HG03378 (cell line): ENCODE measurements at regions not wholly inside any gene's neighbourhood (a gene's known extent, or its start where the extent isn't known, plus 50 kb on each side); places are given as distances from the start of the nearest gene placed in this dataset.
A peak's percentile ranks its signal among the peaks of the same experiment; 100 is the strongest.

Experiments used
- ATAC-seq: cut with Tn5 transposase; IDR thresholded peaks from one replicate; pipeline ENCODE4 v1.9.1; 2021; ENCODE audit warnings: mild to moderate bottlenecking, moderate library complexity; ENCODE audit not compliant: unreplicated experiment

DNA sequence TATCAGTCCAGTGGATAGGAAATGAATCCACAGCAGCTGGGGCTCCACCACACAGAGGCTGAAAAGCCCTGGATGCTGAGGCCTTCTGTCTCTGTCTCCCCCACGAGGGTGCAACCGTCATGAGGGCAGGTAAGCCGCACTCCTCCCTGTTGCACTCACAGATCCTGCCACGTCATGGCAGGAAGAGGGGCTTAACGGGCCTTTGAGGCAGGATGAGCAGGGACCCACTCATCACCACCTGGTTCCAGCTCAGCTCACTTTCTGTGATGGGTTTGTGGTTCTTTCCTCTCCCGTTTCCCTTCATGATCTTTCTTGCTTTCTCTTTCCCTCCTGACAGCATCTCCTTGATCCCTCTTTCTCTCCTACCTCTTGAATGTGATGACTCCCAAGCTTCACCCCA lies 575.2 kb downstream of the CCDC171 start:
- ATAC-seq: no peak

DNA sequence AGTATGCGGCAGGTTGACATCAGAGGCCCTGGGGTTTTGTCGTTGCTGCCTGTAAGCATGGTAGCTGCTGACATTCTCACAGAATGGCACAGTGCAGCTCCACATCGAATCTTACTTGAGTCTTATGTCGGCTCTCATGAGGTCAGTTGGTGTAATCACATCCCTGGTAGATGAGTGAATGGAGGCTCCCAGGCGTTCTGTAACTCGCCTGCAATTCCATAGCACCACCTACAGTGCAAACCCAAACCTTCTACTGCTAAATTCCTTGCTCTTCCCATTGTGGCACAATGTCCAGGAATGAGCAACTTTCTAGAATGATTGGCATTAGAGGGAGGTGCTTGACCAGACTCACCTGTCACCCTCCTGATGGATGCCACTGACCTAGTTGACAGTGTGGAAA lies 578.4 kb downstream of the CCDC171 start:
- ATAC-seq: no peak

DNA sequence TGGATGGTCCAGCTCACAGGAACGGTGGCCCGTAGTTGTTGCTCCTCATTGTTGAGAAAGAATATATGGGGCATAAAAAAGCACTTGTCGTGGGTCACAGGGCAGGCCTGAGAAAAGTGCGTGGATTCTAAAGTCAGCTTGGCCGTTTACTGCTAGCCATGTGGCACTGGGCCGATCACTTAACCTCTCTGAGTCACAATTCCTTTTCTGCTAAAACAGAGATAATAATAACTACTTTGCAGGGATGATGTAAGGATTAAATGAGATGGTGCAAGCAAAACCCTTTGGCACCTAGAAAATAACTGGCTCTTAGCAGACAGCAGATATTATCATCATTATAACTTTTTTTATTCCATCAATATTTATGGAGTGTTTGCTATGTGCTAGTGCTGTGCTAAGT lies 579.7 kb downstream of the CCDC171 start:
- ATAC-seq: no peak

DNA sequence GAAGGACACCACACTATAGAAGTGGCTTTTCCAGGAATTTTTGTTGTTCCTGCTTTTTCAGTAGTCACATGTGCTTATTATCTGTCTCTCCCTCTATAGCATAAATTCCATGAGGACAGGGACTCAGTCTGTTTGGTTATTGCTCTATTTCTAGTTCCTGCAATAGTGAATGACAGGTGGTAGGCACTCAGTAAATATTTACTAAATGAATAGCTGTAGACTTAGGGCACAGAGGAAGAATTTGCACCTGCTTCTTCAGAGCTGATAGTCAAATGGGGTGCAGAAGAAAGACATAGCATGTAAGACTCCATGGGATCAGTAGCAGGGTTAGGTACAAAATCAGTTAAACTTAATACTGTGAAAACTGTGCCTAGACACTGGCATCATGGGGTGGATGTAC lies 580.2 kb downstream of the CCDC171 start:
- ATAC-seq: no peak

DNA sequence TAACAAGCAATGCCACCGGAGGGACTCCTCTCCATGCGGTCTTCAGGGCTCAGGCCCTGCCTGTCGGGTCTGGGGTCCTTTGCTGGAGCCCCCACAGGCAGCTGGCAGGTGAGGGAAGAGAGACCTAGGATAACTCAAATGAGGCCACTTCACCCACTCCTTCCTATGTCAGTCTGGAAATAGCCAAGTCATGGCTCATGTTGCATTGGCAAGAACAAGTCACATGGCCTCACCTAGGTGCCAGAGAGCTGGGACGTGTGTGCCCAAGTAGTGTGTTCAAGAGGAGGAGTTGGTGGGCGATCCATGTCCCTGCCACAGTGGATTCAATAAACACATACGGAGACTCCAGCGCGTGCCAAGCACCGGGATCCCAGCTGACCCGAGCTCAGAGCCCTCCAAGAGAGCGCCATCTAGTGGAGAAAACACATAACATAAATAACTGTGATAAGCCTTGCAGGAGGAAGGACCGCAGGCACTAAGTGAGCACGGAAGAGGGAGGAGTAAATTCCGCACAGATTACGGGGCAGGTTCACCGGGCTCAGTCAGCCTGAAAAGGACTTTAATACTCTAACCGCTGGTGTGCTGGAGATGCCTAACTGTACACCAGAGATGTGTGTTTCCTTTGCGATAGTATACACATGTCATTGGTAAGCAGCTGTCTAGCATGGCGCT lies 580.8 kb downstream of the CCDC171 start:
- peak; percentile 87 for ATAC-seq

DNA sequence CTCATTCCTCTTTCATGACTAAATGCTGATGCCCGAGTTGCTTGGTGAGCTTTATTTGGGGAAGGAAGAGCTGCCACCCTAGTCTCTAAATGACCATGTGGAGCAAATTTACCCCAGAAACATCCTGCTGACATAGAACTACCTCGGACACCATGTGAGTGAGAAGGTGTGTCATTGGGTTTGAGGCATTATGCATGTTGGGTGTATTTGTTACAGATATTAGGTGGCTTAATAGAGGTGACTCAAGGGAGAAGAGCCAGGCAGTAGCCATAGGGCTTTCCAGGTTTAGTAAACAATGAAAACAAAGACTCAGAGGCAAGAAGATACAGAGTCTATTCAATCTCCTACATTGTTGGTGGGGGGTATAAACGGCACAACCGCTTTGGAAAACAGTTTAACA lies 581.5 kb downstream of the CCDC171 start:
- no peak for ATAC-seq

DNA sequence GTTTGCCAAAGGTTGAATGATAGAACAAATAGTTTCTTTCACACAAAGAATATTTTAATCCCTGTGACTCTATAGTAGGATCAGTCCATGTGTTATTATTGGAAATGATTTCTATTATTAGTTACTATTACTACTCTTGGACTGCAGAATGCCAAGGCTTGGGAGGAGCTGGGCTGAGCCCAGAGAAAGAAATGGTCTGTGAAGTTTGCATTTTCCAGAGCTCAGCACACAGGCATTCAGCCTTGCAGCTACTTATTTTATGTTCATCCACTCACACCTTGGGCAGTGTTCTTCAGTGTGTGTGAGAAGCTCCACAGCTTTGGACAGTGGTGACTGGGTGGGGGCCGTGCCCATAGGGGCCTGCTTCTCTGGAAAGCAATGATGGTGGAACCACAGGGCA lies 583.1 kb downstream of the CCDC171 start:
- no peak for ATAC-seq

DNA sequence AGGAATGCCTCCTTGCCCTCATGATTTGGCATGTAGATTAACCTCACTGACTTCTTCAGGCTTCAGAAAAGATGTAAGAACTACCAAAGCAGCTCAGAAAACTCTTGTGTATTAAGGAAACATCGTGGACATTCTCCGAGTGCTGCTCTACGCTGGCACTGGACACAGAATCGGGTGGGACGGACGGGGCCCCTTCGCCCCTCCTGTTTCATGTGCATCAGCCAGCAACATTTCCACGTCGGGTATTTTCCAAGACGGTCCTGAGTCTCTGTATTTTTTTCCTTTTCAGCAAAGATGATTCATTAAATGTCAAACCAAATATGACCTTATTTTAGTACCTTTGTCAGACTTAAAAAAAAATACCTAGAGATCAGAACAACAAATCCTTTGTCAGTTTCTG lies 583.6 kb downstream of the CCDC171 start:
- no peak for ATAC-seq

DNA sequence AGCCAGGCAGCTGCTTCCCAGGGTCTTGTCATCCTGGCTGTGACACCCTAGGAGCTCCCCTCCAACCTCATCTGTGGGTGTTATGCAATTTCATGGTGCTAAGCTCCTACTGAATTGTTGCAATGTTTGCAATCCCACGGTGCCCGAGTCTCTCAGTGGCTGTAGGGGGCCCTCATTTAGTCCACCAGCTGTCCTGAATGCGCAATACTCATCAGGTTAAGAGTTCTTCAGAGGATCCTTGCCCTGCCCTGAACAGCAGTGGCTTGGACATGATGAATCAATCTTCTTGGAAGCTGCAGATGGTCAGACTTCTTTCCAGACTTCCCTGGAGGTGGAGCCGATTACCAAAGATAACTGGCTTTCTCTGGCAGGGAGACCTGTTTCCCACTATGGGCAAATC lies 584.1 kb downstream of the CCDC171 start:
- ATAC-seq: no peak

DNA sequence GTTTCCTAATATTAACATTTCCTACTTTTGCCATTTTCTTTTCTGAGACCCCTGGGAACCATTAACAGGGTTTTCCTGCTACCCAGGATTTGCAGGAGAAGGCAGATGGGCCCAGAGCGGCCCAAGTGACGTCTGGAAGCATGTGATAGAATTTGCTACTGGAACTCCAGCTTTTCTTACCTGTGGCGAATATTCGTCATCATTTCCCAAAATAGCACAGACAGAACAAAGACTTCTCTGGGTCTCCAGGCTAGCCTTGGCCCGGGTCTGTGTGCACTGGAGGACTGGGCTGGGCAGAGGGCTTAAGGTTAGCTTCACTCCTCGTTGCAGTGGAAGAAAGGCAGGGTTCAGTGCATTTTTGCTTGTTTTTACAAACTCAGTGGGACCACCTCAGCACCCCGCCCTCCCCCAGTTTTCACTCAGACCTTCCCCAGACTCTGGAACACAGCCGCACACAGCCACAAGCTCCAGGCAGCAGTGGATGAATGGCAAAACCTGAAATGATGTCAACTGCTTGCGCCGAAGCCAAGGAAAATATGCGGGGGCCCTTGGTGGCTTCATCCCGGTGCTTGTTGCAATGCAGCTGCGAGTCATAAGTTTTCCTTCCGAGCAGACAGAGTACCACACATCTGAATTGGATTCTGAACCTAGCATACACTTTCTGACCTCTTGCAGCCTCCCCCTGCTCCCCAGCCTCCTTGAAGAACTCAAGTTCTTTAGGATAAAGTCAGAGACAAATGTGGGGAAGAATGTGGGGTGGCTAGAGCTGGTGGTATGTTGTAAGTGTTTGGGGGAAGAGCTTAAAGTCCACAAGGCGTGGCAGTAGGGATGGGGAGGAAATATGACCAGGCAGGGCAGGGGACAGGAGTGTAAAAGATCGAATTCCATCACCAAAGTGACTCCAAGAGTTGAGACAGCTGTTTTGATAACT lies 586.0 kb downstream of the CCDC171 start:
- ATAC-seq: no peak

DNA sequence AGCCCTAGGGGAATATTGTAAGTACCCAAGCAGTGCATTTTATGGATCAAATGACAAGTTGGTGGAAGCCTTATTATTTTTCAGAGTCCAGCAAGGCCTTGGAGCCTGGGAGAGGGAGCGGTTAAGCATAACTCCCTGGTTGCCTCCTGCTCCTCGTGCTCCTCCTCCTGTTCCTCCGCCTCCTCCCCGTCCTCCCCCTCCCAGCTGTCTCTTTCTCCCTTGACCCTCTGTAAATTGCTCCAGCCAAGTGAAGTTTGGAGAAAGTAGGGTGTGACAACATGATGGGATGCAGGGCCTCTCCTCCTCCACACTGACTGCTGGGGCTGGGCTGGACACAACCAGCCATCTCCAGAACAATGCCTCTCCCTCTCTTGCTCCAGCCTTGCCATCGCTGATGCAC lies 586.9 kb downstream of the CCDC171 start:
- no peak for ATAC-seq

DNA sequence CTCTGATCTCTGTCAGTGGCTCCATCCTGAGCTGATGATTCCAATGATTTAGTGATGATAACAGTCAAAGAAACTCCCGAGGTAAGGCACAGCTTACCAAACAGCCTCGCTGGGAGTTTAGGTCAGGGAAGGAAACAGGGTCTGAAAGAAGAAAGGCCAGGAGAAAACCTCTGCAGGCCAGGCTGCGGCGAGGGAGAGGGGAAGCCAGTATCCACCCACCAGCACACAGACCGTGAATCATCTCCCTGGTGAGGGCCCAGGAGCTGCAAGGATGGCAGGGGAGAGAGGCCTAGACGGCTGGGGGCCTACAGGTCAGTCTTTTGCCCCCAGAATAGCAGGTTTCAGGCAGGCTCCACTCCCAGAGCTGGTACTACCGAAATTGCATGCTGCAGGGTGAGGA lies 590.5 kb downstream of the CCDC171 start:
- no peak for ATAC-seq

DNA sequence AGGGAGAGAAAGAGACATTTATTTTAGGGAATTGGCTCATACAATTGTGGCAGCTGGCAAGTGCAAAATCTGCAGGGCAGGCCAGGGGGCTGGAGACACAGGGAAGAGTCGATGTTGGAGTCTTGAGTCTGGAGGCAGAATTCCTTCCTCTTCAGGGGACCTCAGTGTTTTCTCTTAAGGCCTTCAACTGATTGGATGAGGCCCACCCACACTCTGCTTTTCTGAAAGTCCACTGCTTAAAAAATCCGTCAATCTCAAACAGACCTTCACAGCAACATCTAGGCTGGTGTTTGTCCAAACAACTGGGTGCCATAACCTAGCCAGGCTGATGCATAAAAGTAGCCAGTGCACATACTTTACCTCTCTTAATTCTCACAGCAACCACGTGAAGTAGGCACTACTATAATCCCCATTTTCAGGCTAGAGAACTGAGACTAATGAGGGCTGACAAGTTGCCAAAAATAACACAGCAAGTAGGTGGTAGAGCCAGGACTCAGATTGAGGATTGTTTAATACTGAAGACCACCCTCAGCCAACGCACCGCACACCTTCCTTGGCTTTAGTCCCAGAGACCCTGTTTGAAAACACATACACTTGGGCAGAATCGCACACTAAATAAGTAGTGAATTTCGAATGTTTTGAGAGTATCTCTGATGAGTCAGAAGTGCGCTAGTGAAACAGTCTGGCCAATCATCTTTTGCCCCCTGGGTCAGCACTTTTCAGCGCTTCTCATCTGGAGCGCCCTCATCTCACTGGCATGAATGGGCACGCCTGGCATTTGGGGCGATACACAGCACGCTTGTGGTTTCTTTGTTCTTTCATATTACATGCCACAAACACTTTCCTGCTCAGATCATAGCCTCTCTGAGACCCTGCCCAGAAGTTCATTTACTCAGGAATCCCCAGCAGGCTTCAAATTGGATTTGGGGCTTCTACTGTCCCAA lies 591.4 kb downstream of the CCDC171 start:
- no peak for ATAC-seq

DNA sequence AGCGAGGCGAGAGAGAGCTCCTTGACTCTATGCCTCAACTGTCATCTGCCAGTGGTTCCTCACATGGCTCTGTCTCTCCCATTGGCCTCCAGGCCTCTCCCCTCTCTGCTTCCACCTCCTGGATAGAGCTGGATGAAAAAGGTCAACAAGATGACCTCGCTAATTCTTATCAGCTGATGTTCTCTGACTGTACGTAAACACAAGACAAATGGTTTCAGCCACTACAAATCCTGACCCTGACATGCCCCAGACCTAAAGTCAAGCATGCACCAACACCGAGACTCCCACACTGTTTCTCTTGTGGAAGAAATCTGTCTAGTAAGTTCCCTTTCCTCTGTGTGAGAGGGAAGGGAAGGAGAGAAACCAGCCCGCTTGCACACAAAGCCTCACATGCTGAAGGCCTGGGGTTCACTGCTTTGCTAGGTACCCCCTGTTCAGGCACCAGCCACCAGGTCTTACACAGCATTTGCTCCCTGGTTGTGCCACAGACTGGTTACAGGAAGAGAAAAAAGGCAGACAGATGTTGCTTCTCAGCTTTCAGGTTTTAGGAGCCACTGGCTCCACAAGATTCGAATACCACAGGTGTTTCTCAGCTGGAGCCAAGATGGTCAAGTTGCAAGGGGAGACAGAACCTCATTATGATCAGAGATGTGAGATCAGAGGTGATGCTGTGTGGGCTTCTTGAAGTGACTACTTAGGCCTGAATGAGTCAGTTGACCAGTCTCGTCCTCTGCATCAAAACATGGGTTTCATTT lies 592.5 kb downstream of the CCDC171 start:
- no peak for ATAC-seq

DNA sequence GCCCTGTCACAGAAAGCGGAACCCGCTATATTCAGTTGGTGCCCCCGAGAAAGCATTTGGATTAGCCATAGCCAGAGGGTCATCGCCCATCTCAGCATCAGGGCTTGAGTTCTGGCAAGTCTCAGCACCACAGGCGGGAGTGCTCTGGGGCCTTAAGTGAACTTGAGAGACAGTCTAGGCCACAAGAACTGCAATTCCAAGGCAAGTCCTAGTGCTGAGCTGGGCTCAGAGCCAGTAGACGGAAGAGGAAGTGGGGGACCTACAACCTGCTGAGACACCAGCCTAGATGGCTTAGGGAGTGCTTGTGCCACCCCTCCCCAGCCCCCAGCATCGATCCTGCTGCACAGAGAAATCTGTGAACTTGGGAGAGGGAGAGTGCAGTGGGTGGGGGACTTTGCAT lies 594.9 kb downstream of the CCDC171 start:
- no peak for ATAC-seq

DNA sequence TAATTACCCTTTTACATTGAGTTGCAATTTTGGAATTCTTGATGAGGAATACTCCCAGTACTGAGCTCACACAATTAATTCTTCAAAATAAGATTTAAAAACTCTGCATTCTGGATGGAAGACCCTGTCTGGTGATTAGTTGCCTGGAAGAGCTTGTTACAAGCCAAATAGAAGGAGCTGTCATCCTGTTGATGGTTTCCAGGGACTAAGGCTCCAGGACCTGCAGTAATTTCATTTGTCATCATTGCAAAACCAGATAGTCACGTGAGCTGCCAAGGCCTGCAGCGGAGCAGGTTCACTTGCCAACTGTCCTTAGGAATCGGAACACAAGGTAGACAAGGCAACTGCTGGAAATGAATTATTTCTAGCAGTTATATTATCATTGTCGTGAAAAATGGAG lies 597.7 kb downstream of the CCDC171 start:
- no peak for ATAC-seq

DNA sequence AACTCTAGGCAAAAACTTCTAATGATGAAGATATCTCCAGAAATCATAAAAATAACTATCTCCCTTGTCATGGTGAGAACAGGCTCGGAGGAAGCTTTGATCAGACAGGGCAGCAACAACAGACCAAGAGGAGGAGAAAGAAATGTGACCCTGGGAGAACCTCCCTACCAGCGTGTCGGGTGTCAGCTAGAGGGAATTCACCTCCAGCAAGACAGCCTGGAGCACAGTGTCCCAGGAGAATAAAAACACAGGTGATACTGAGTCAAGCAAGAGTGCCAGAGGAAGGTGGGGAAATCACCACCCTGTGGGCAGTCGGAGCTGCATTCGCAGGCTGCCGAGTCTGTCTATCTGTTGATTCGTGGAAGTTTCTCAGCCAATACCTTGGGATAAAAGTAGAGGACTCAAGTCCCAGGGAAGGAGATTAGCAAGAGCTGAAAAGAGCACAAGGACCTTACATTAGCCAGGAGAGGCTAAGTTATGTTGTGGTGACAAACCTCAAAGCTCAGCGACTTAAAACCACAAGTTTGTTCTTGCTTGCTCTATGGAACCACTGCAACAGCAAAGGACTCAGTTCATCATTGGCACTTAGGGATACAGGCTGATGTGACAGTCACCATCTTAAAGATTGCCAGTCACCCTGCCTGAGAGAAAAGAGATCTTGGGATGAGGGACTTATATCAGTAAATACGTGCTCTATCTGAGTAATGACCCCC lies 598.3 kb downstream of the CCDC171 start:
- ATAC-seq: no peak

DNA sequence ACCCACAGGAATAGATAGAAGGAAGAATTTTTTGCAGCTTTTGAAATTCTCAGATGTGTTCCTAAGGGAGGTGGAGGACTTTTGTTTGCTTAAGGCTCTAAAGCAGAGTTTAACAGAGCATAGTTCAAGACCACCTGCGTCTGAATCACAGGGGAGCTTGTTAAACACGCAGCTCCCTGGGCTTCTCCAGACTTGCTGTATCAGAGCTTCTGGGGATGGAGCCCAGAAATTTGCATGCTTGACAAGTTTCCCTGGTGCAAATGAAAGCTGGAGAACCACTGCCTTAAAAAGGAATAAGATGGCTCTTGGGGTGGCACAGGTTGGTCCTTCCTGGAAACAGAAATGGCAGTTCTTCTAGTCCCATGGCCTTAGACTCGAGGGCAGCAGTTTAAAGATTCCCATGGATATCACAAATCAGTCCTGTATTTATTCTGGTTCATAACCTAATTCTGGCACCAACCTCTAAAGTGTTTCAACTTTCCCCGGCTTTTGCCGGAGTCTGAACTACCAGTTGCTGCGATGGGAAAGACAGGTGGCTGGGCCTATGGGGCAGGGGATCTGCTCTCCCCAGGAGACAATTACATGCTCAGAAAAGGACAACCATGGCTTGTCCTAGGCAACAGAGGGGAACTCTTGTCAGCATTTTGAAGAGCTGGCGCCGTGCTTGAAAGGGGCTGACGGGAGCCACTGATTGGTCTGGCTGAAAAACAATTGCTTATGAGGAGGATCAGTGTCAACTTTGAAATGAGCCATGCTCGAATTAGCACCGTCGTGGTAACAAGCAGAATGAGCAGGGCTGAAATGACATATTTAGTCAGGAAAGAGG lies 599.6 kb downstream of the CCDC171 start:
- ATAC-seq: no peak

DNA sequence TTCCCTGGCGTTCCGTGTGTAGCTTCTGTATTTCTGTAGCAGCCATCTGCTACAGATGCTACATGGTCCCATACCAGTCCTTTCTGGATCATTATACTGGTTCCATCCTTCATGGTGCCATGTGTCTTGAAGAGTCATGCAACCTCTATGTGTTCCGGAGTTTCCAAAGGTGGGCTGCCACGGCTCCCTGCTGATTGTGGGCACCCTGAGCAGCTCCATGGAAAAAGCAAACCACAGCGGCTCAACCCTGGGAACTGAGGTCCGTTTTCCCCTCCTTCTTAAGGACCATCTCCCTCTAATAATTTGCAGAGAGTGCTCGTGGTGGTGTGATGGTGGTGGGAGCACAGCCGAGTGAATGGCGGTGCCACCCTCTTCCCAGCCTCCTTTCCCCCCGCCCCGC lies 600.4 kb downstream of the CCDC171 start:
- no peak for ATAC-seq
